Epithelial cell of esophagus (primary cell): ENCODE measurements at regions not wholly inside any gene's neighbourhood (a gene's known extent, or its start where the extent isn't known, plus 50 kb on each side); places are given as distances from the start of the nearest gene placed in this dataset.

ENCODE experiments used
- DNase-seq: peaks from one replicate; pipeline ENCODE4 v3.0.0; 2010; ENCODE audit warnings: low read depth
- H3K4me3 ChIP-seq: 2 replicates; pipeline ENCODE4 v1.5.1; 2011; ENCODE audit warnings: mild to moderate bottlenecking, low read length, control low read depth
- TF ChIP-seq, protein P1 (sequence below): IDR thresholded peaks from 2 replicates; pipeline ENCODE4 v1.5.1; 2011; ENCODE audit warnings: low read depth, mild to moderate bottlenecking, low read length, control low read depth, inconsistent platforms; ENCODE audit not compliant: insufficient read depth; ENCODE audit errors: missing control alignments

DNA sequence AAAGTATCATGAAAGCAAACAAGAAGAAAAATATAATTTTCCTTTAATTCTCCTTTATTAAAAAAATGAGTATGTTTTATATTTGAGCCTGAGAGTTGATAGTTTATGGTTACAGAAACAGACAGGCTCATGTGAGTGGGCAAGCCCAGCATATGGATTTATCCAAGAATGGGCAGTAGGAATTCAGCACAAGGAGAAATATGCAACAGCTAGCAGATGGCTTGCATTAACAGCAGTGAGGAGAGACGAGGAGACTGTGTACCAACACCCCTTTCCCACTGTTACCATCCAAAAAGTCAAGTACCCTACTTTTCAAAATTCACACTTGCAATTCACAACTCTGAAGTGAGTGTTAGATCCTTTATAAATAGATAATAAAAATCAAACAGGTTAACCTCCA, 1760.2 kb upstream of the TENM3 start:
- DNase-seq, result no peak
- no peak overlapping the region for H3K4me3 ChIP-seq
- TF ChIP-seq, protein P1, sequence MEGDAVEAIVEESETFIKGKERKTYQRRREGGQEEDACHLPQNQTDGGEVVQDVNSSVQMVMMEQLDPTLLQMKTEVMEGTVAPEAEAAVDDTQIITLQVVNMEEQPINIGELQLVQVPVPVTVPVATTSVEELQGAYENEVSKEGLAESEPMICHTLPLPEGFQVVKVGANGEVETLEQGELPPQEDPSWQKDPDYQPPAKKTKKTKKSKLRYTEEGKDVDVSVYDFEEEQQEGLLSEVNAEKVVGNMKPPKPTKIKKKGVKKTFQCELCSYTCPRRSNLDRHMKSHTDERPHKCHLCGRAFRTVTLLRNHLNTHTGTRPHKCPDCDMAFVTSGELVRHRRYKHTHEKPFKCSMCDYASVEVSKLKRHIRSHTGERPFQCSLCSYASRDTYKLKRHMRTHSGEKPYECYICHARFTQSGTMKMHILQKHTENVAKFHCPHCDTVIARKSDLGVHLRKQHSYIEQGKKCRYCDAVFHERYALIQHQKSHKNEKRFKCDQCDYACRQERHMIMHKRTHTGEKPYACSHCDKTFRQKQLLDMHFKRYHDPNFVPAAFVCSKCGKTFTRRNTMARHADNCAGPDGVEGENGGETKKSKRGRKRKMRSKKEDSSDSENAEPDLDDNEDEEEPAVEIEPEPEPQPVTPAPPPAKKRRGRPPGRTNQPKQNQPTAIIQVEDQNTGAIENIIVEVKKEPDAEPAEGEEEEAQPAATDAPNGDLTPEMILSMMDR, result no peak

DNA sequence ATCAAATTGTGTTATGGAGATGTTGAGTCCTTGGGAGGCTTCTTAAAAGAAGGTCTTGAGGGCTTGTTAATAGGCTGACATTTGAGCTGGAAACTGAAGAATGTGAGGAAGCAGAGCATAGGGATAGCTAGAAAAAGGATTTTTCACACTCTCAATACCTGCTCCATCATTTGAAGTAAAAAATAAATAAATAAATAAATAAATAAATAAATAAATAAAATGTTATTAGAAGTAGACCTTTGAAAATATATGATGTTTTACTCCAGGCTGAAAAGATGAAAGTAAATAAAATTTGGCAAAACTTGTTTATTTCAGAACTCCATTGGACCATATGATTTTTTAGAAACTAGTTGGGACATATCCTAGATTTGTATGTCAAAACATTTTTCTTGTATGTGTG, 1757.8 kb upstream of the TENM3 start:
- TF ChIP-seq, protein P1, result no peak
- DNase-seq, result no peak
- H3K4me3 ChIP-seq, result no peak overlapping the region

DNA sequence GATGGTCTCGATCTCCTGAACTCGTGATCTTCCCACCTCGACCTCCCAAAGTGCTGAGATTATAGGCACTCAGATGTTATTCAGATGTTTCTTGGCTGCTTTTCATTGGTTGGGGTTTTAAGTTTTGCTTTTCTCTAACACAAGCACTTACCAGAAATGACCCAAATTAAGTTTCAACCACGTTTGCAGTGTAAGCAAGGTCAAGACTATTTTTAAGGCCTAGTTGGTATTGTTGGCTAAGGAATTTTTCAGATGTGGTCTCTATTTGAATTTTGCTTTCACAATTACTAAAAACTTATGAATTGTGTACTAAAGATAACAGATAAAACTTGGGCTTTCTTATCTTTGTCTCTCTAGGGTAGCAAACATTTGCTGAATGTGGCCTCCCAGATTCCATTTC, 1756.9 kb upstream of the TENM3 start:
- TF ChIP-seq, protein P1, result no peak
- no peak overlapping the region for H3K4me3 ChIP-seq
- DNase-seq, result no peak

GRCh38 chr4:180489787-180490186, 1753.4 kb upstream of the TENM3 start:
- TF ChIP-seq, protein P1, result no peak
- H3K4me3 ChIP-seq, result no peak overlapping the region
- DNase-seq, result no peak

DNA sequence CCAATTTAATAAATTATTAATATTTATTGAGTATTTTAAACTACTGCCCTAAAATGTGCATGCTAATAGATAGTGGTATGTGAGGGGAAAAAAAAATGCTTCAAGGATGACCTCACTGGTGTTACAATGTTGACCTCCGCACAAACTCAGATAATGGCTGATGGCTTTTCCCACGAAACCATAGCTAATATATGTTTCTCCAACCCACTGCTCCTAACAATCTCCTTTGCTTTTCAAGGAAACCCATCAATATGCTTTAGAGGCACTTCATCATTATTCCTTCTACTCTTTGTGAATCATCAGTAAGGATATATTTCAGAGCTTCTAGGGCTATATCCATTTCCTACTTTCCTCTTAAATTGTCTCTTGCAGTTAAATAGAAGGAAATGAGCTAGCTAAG, 1752.0 kb upstream of the TENM3 start:
- TF ChIP-seq, protein P1, result no peak
- H3K4me3 ChIP-seq, result no peak overlapping the region
- DNase-seq, result no peak

DNA sequence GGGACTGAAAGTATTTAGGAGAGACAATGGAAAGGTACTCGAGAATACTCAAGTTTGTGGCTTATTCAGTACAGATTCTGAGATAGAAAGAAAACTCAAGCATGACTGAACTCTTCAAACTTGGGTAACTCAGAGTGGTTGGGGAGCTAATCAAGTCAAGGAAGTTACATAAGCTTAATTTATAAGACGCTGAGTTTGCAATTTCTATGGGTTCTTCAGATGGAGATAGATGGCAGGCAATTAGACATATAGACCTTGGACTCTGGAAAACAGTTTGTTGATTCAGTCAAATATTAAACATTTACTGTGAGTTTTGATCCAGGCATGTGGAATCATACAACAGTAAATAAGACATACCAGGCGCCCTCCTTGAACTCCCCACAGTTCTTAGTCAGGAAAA, 1749.9 kb upstream of the TENM3 start:
- H3K4me3 ChIP-seq, result no peak overlapping the region
- no peak for DNase-seq
- TF ChIP-seq, protein P1, result no peak

GRCh38 chr4:180500154-180500553, 1743.0 kb upstream of the TENM3 start:
- no peak overlapping the region for H3K4me3 ChIP-seq
- DNase-seq, result no peak
- TF ChIP-seq, protein P1, result no peak
